Keratinocyte (primary cell): ENCODE measurements at regions not wholly inside any gene's neighbourhood (a gene's known extent, or its start where the extent isn't known, plus 50 kb on each side); places are given as distances from the start of the nearest gene placed in this dataset.
"Not testable (repeated sequence)": the region's sequence is repeated elsewhere in the genome, so short reads cannot be mapped to it uniquely, and the experiment has no call there.

Source experiments
- DNase-seq: peaks from one replicate; pipeline ENCODE4 v3.0.0-alpha.2; 2011; ENCODE audit warnings: low read depth, missing footprints, low spot score
- FAIRE-seq: peaks from 2 replicates; lab custom pipeline; 2011; peaks lifted over from hg19 to GRCh38; lab: Jason Lieb, UNC
- H2AFZ ChIP-seq: 2 replicates; pipeline ENCODE4 v1.6.0; 2012; ENCODE audit warnings: low read length, control low read depth, inconsistent platforms; ENCODE audit not compliant: control insufficient read depth
- H3K27ac ChIP-seq: 2 replicates; pipeline ENCODE4 v1.5.1; 2011; ENCODE audit warnings: low read length; ENCODE audit not compliant: control insufficient read depth, insufficient read depth
- H3K27me3 ChIP-seq: 3 replicates; pipeline ENCODE4 v1.6.0; 2011; ENCODE audit warnings: low read length; ENCODE audit not compliant: control insufficient read depth, insufficient read depth; ENCODE audit errors: extremely low read depth
- H3K36me3 ChIP-seq, 2 experiments: 2 replicates in 1 of 2; 3 replicates in 1 of 2; pipeline ENCODE4 v1.5.1; 2011; ENCODE audit warnings: low read length in 2 of 2, mild to moderate bottlenecking in 1 of 2; ENCODE audit not compliant: control insufficient read depth in 2 of 2, insufficient read depth in 2 of 2; ENCODE audit errors: extremely low read depth in 1 of 2
- H3K4me1 ChIP-seq: 3 replicates; pipeline ENCODE4 v1.5.1; 2011; ENCODE audit warnings: low read length; ENCODE audit not compliant: control insufficient read depth, insufficient read depth; ENCODE audit errors: extremely low read depth
- H3K4me2 ChIP-seq: 3 replicates; pipeline ENCODE4 v1.6.0; 2011; ENCODE audit warnings: low read depth, low read length; ENCODE audit not compliant: control insufficient read depth, insufficient read depth; ENCODE audit errors: extremely low read depth
- H3K4me3 ChIP-seq, 3 experiments: fragments of 200-600 bp in 1 of 3; sonication (generic) in 1 of 3; 2 replicates in 2 of 3; 3 replicates in 1 of 3; pipeline ENCODE4 v1.5.1; 2011 to 2016; ENCODE audit warnings: low read length in 3 of 3, mild to moderate bottlenecking in 3 of 3, control low read depth in 2 of 3, inconsistent platforms in 1 of 3, low read depth in 1 of 3, mixed read lengths in 1 of 3, mixed run types in 1 of 3, moderate library complexity in 1 of 3; ENCODE audit not compliant: control insufficient read depth in 2 of 3, insufficient read depth in 2 of 3; ENCODE audit errors: extremely low read depth in 1 of 3
- H3K79me2 ChIP-seq: 2 replicates; pipeline ENCODE4 v1.6.0; 2012; ENCODE audit warnings: low read length; ENCODE audit not compliant: control insufficient read depth, insufficient read depth
- H3K9ac ChIP-seq: 3 replicates; pipeline ENCODE4 v1.6.0; 2011; ENCODE audit warnings: low read length; ENCODE audit not compliant: control insufficient read depth, insufficient read depth; ENCODE audit errors: extremely low read depth
- H3K9me1 ChIP-seq: 3 replicates; pipeline ENCODE4 v1.6.0; 2011; ENCODE audit warnings: low read length; ENCODE audit not compliant: control insufficient read depth, insufficient read depth; ENCODE audit errors: extremely low read depth
- H3K9me3 ChIP-seq: 2 replicates; pipeline ENCODE4 v1.5.1; 2012; ENCODE audit warnings: low read depth, low read length; ENCODE audit not compliant: control insufficient read depth
- H4K20me1 ChIP-seq: 3 replicates; pipeline ENCODE4 v1.6.0; 2011; ENCODE audit warnings: low read length; ENCODE audit not compliant: control insufficient read depth, insufficient read depth; ENCODE audit errors: extremely low read depth
- CTCF ChIP-seq, 3 experiments: IDR thresholded peaks in 1 of 3; conservative IDR thresholded peaks in 1 of 3; optimal IDR thresholded peaks in 1 of 3; 2 replicates in 2 of 3; 3 replicates in 1 of 3; pipeline versions ENCODE3 to v1.5.1; 2011; ENCODE audit warnings: low read length in 3 of 3, mild to moderate bottlenecking in 3 of 3, moderate library complexity in 2 of 3, control low read depth in 1 of 3, inconsistent platforms in 1 of 3; ENCODE audit not compliant: insufficient read depth in 2 of 3; ENCODE audit errors: extremely low read depth in 1 of 3
- EZH2 ChIP-seq: IDR thresholded peaks from one replicate; pipeline ENCODE4 v1.6.1; 2012; ENCODE audit warnings: inconsistent platforms, mild to moderate bottlenecking, low read length, moderate library complexity
- dilution Hi-C: fragments of 300-500 bp; cut with MboI; formaldehyde crosslinking; loops from one replicate; pipeline ENCODE4 v1.7.0; 2020; ENCODE audit warnings: low sequenced_read_pairs; ENCODE audit not compliant: extremely low pct_ligation_motif_present

- Histone ChIP-seq H3K9me1 (no peaks in the 10 kb centered on the region), H4K20me1 (no peaks in the 10 kb centered on the region), H3K4me1 (no peaks in the 10 kb centered on the region), H3K9me3 (no peaks in the 10 kb centered on the region), H3K4me2 (no peak overlapping the region), H3K27ac (no peak overlapping the region), H3K9ac (no peak overlapping the region), H3K79me2 (no peaks in the 10 kb centered on the region), H3K36me3 (no peaks in the 10 kb centered on the region), H3K27me3 (no peaks in the 10 kb centered on the region), H3K4me3 (no peak overlapping the region), H2AFZ (no peak overlapping the region)
- FAIRE-seq, result no peak
- dilution Hi-C loops, result no loop called here
- no peak for DNase-seq
- TF ChIP-seq CTCF (optimal IDR thresholded peaks at IDR 0.05 in 1 of 3, IDR thresholded peaks at IDR 0.05 in 1 of 3, conservative IDR thresholded peaks at IDR 0.05 in 1 of 3; ENCODE audit: extremely low read depth in 1 of 3, insufficient read depth in 2 of 3, low read length in 3 of 3) (no peak), EZH2 (no peak)
These were observed 287.1 kb upstream of the DYNLRB2 start for GRCh38 chr16:80253741-80254140.

DNA sequence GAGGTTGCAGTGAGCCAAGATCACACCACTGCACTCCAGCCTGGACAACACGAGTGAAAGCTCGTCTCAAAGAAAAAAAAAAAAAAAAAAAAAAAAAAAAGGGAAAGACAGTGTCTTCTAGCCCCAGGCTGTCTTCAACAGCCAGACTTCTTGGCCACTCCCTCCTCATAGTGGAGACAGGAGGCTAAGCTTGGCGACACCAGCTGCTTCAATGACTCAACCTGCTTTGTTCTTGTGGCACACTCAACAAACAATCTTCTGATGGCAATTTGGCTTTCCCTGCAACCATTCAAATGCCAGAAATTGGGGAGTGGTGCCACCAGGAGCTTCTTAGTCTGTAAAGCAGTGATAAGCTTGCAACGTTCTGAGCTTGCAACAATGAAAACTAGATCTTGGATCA, 290.4 kb upstream of the DYNLRB2 start:
- no peaks in the 10 kb centered on the region for H3K79me2 ChIP-seq
- no peaks in the 10 kb centered on the region for H3K36me3 ChIP-seq
- no peaks in the 10 kb centered on the region for H3K9me3 ChIP-seq
- no peak overlapping the region for H2AFZ ChIP-seq
- no peak overlapping the region for H3K4me3 ChIP-seq
- no peaks in the 10 kb centered on the region for H3K27me3 ChIP-seq
- H4K20me1 ChIP-seq, result no peaks in the 10 kb centered on the region
- no peaks in the 10 kb centered on the region for H3K9me1 ChIP-seq
- dilution Hi-C loops, result no loop called here
- DNase-seq (no peak), FAIRE-seq (no peak)
- H3K4me1 ChIP-seq, result no peaks in the 10 kb centered on the region
- no peak overlapping the region for H3K4me2 ChIP-seq
- H3K27ac ChIP-seq, result no peak overlapping the region
- TF ChIP-seq EZH2 (no peak), CTCF (optimal IDR thresholded peaks at IDR 0.05 in 1 of 3, IDR thresholded peaks at IDR 0.05 in 1 of 3, conservative IDR thresholded peaks at IDR 0.05 in 1 of 3; ENCODE audit: extremely low read depth in 1 of 3, insufficient read depth in 2 of 3, low read length in 3 of 3) (no peak)
- H3K9ac ChIP-seq, result no peak overlapping the region

- dilution Hi-C loops, H3K36me3 ChIP-seq, H3K4me1 ChIP-seq, H3K79me2 ChIP-seq, FAIRE-seq, DNase-seq, H3K9ac ChIP-seq, H3K9me1 ChIP-seq, H4K20me1 ChIP-seq, H3K27me3 ChIP-seq, H3K9me3 ChIP-seq, H3K4me2 ChIP-seq, H3K4me3 ChIP-seq, H3K27ac ChIP-seq, H2AFZ ChIP-seq: not testable (repeated sequence)
These were observed 297.5 kb upstream of the DYNLRB2 start for GRCh38 chr16:80243303-80243702.

- H3K4me2 ChIP-seq, H3K9me3 ChIP-seq, H4K20me1 ChIP-seq, H3K9me1 ChIP-seq, H3K27me3 ChIP-seq, H3K4me3 ChIP-seq, H3K4me1 ChIP-seq, H3K79me2 ChIP-seq, DNase-seq, H2AFZ ChIP-seq, H3K9ac ChIP-seq, dilution Hi-C loops, H3K27ac ChIP-seq, H3K36me3 ChIP-seq, FAIRE-seq: not testable (repeated sequence)
These were observed 298.5 kb upstream of the DYNLRB2 start for GRCh38 chr16:80242279-80242678.
